SK-N-SH (cell line): ENCODE measurements at regions not wholly inside any gene's neighbourhood (a gene's known extent, or its start where the extent isn't known, plus 50 kb on each side); places are given as distances from the start of the nearest gene placed in this dataset.

Experiments
- CTCF ChIP-seq: fragments of 200-600 bp; sonication (generic); IDR thresholded peaks from 2 replicates; pipeline ENCODE4 v1.6.1; 2017; ENCODE audit warnings: antibody characterized with exemption, mild to moderate bottlenecking, moderate library complexity
- POLR2AphosphoS5 ChIP-seq: IDR thresholded peaks from 2 replicates; pipeline ENCODE4 v1.6.1; 2012; ENCODE audit warnings: low read depth, low read length
- TCF12 ChIP-seq: IDR thresholded peaks from 2 replicates; pipeline ENCODE4 v1.4.0; 2012

GRCh38 chr2:173835726-173836125 is 129.4 kb downstream of the SP3 start:
- no peak for TF ChIP-seq CTCF
- no peak for TF ChIP-seq POLR2AphosphoS5
- TF ChIP-seq TCF12, result no peak
